ENCODE measurements at regions not wholly inside any gene's neighbourhood (a gene's known extent, or its start where the extent isn't known, plus 50 kb on each side); places are given as distances from the start of the nearest gene placed in this dataset.

- no peak for TF ChIP-seq CTCF (IDR thresholded peaks at IDR 0.05; ENCODE audit: insufficient read depth, low read depth, low read length)
- no peak for DNase-seq (ENCODE audit: low read depth)
- Histone ChIP-seq H3K36me3 (ENCODE audit: control insufficient read depth, insufficient read depth, low read length) (no peaks in the 10 kb centered on the region), H3K27me3 (ENCODE audit: control insufficient read depth, insufficient read depth, low read length) (no peaks in the 10 kb centered on the region), H3K4me3 (ENCODE audit: low read depth, low read length) (no peak overlapping the region)
- ChIA-PET CTCF (no interaction called here), POLR2A (no interaction called here)
Observed at GRCh38 chr10:4080225-4080805, 295.3 kb upstream of the KLF6 start.

GRCh38 chr10:4079803-4080202 is 294.8 kb upstream of the KLF6 start:
- no peaks in the 10 kb centered on the region for H3K27me3 ChIP-seq (ENCODE audit: control insufficient read depth, insufficient read depth, low read length)
- no peak overlapping the region for H3K4me3 ChIP-seq (ENCODE audit: low read depth, low read length)
- no peak for DNase-seq (ENCODE audit: low read depth)
- ChIA-PET POLR2A (no interaction called here), CTCF (no interaction called here)
- no peaks in the 10 kb centered on the region for H3K36me3 ChIP-seq (ENCODE audit: control insufficient read depth, insufficient read depth, low read length)
- no peak for TF ChIP-seq CTCF (IDR thresholded peaks at IDR 0.05; ENCODE audit: insufficient read depth, low read depth, low read length)

- ChIA-PET CTCF (interaction anchor here (0.7 kb wide), 1 partner anchor 159 kb away, joined by 3 read pairs; no protein-coding TSS in a partner anchor), POLR2A (interaction anchor here (0.6 kb wide), 1 partner anchor 292 kb away, joined by 3 read pairs; no protein-coding TSS in a partner anchor)
- no peak for TF ChIP-seq CTCF (IDR thresholded peaks at IDR 0.05; ENCODE audit: insufficient read depth, low read depth, low read length)
- Histone ChIP-seq H3K4me3 (ENCODE audit: low read depth, low read length) (no peak overlapping the region), H3K27me3 (ENCODE audit: control insufficient read depth, insufficient read depth, low read length) (no peaks in the 10 kb centered on the region), H3K36me3 (ENCODE audit: control insufficient read depth, insufficient read depth, low read length) (no peaks in the 10 kb centered on the region)
- DNase-seq (ENCODE audit: low read depth): no peak
Observed at GRCh38 chr10:4077804-4078203, 292.8 kb upstream of the KLF6 start.

- DNase-seq (ENCODE audit: low read depth): no peak
- Histone ChIP-seq H3K36me3 (ENCODE audit: control insufficient read depth, insufficient read depth, low read length) (no peaks in the 10 kb centered on the region), H3K27me3 (ENCODE audit: control insufficient read depth, insufficient read depth, low read length) (no peaks in the 10 kb centered on the region), H3K4me3 (ENCODE audit: low read depth, low read length) (no peak overlapping the region)
- TF ChIP-seq CTCF (IDR thresholded peaks at IDR 0.05; ENCODE audit: insufficient read depth, low read depth, low read length): no peak
- POLR2A ChIA-PET: no interaction called here
- CTCF ChIA-PET: no interaction called here
Observed at GRCh38 chr10:4076983-4077382, 292.0 kb upstream of the KLF6 start.

- no peak overlapping the region for H3K4me3 ChIP-seq (ENCODE audit: low read depth, low read length)
- POLR2A ChIA-PET: no interaction called here
- DNase-seq (ENCODE audit: low read depth): no peak
- CTCF ChIA-PET: interaction anchor here (0.6 kb wide), 1 partner anchor 828 kb away, joined by 4 read pairs; no protein-coding TSS in a partner anchor
- H3K36me3 ChIP-seq (ENCODE audit: control insufficient read depth, insufficient read depth, low read length): no peaks in the 10 kb centered on the region
- no peak for TF ChIP-seq CTCF (IDR thresholded peaks at IDR 0.05; ENCODE audit: insufficient read depth, low read depth, low read length)
- H3K27me3 ChIP-seq (ENCODE audit: control insufficient read depth, insufficient read depth, low read length): no peaks in the 10 kb centered on the region
Observed at GRCh38 chr10:4075443-4075842, 290.4 kb upstream of the KLF6 start.
